Liver (tissue), 3 donors: ENCODE measurements at regions not wholly inside any gene's neighbourhood (a gene's known extent, or its start where the extent isn't known, plus 50 kb on each side); places are given as distances from the start of the nearest gene placed in this dataset.

Experiments
- FOXA1 ChIP-seq: IDR thresholded peaks from 2 replicates; pipeline ENCODE4 v1.6.1; 2016; ENCODE audit warnings: antibody characterized with exemption
- GABPA ChIP-seq, 2 donors: IDR thresholded peaks in 1 of 2; conservative IDR thresholded peaks in 1 of 2; 2 replicates each; pipeline ENCODE4 v1.6.1; 2016; ENCODE audit warnings: antibody characterized with exemption in 2 of 2, mild to moderate bottlenecking in 1 of 2, moderate library complexity in 1 of 2
- HNF4G ChIP-seq: IDR thresholded peaks from 2 replicates; pipeline ENCODE4 v1.6.1; 2016; ENCODE audit warnings: antibody characterized with exemption
- NR2F2 ChIP-seq: IDR thresholded peaks from 2 replicates; pipeline ENCODE4 v1.6.1; 2016; ENCODE audit warnings: antibody characterized with exemption
- RAD21 ChIP-seq, 2 donors: IDR thresholded peaks; 2 replicates each; pipeline ENCODE4 v1.6.1; 2016; ENCODE audit warnings: antibody characterized with exemption in 2 of 2, mild to moderate bottlenecking in 2 of 2
- RXRA ChIP-seq, 2 donors: IDR thresholded peaks; 2 replicates each; pipeline ENCODE4 v1.6.1; 2017 to 2018; ENCODE audit warnings: antibody characterized with exemption in 2 of 2, mild to moderate bottlenecking in 1 of 2
- SP1 ChIP-seq: IDR thresholded peaks from 2 replicates; pipeline ENCODE4 v1.6.1; 2018; ENCODE audit warnings: antibody characterized with exemption, mild to moderate bottlenecking
- TAF1 ChIP-seq: conservative IDR thresholded peaks from 2 replicates; pipeline ENCODE4 v1.6.1; 2016; ENCODE audit warnings: antibody characterized with exemption, mild to moderate bottlenecking
- YY1 ChIP-seq: IDR thresholded peaks from 2 replicates; pipeline ENCODE4 v1.6.1; 2016; ENCODE audit warnings: antibody characterized with exemption, mild to moderate bottlenecking
- TF ChIP-seq, protein P1 (sequence below): fragments of 150-350 bp; IDR thresholded peaks from 2 replicates; pipeline ENCODE4 v1.5.1; 2017; ENCODE audit warnings: improper control_type of control experiment, low read depth, low read length; ENCODE audit not compliant: missing input control
- TF ChIP-seq, protein P2 (sequence below): IDR thresholded peaks from 2 replicates; pipeline ENCODE4 v1.6.1; 2016; ENCODE audit warnings: antibody characterized with exemption, mild to moderate bottlenecking
- TF ChIP-seq, protein P3 (sequence below): IDR thresholded peaks from 2 replicates; pipeline ENCODE4 v1.6.1; 2016; ENCODE audit warnings: antibody characterized with exemption
- TF ChIP-seq, protein P4 (sequence below): IDR thresholded peaks from 2 replicates; pipeline ENCODE4 v1.6.1; 2016; ENCODE audit warnings: antibody characterized with exemption
- TF ChIP-seq, protein P5 (sequence below): IDR thresholded peaks from 2 replicates; pipeline ENCODE4 v1.6.1; 2016; ENCODE audit warnings: antibody characterized with exemption
- donor health status: healthy.
- donor health status: healthy.

DNA sequence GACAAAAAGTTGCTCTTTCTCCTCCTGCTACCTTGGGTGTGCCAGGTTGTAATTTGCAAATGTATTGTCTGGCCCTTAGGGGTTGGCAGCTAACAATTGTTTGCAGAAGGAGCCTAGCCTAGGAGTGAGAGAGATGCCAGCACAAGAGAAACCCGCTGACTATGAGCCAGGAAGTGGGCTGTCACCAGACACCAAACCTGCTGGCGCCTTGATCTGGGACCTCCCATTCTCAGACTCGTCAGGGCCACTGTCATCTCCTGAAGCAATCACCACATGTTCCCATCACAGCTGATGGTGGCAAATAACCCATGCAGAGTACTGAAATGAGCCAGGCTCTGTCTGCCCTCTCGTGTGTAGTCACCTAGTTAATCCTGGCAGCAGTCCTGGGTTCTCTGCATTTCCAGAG, 406.4 kb upstream of the NPAP1 start:
- TF ChIP-seq, protein P1, sequence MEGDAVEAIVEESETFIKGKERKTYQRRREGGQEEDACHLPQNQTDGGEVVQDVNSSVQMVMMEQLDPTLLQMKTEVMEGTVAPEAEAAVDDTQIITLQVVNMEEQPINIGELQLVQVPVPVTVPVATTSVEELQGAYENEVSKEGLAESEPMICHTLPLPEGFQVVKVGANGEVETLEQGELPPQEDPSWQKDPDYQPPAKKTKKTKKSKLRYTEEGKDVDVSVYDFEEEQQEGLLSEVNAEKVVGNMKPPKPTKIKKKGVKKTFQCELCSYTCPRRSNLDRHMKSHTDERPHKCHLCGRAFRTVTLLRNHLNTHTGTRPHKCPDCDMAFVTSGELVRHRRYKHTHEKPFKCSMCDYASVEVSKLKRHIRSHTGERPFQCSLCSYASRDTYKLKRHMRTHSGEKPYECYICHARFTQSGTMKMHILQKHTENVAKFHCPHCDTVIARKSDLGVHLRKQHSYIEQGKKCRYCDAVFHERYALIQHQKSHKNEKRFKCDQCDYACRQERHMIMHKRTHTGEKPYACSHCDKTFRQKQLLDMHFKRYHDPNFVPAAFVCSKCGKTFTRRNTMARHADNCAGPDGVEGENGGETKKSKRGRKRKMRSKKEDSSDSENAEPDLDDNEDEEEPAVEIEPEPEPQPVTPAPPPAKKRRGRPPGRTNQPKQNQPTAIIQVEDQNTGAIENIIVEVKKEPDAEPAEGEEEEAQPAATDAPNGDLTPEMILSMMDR = no peak
- no peak for TF ChIP-seq FOXA1
- no peak for TF ChIP-seq SP1
- no peak for TF ChIP-seq TAF1
- TF ChIP-seq, protein P2, sequence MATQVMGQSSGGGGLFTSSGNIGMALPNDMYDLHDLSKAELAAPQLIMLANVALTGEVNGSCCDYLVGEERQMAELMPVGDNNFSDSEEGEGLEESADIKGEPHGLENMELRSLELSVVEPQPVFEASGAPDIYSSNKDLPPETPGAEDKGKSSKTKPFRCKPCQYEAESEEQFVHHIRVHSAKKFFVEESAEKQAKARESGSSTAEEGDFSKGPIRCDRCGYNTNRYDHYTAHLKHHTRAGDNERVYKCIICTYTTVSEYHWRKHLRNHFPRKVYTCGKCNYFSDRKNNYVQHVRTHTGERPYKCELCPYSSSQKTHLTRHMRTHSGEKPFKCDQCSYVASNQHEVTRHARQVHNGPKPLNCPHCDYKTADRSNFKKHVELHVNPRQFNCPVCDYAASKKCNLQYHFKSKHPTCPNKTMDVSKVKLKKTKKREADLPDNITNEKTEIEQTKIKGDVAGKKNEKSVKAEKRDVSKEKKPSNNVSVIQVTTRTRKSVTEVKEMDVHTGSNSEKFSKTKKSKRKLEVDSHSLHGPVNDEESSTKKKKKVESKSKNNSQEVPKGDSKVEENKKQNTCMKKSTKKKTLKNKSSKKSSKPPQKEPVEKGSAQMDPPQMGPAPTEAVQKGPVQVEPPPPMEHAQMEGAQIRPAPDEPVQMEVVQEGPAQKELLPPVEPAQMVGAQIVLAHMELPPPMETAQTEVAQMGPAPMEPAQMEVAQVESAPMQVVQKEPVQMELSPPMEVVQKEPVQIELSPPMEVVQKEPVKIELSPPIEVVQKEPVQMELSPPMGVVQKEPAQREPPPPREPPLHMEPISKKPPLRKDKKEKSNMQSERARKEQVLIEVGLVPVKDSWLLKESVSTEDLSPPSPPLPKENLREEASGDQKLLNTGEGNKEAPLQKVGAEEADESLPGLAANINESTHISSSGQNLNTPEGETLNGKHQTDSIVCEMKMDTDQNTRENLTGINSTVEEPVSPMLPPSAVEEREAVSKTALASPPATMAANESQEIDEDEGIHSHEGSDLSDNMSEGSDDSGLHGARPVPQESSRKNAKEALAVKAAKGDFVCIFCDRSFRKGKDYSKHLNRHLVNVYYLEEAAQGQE = no peak
- TF ChIP-seq, protein P3, sequence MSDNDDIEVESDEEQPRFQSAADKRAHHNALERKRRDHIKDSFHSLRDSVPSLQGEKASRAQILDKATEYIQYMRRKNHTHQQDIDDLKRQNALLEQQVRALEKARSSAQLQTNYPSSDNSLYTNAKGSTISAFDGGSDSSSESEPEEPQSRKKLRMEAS = no peak
- no peak for TF ChIP-seq NR2F2
- no peak for TF ChIP-seq GABPA (IDR thresholded peaks at IDR 0.05 in 1 of 2, conservative IDR thresholded peaks at IDR 0.05 in 1 of 2)
- TF ChIP-seq, protein P4, sequence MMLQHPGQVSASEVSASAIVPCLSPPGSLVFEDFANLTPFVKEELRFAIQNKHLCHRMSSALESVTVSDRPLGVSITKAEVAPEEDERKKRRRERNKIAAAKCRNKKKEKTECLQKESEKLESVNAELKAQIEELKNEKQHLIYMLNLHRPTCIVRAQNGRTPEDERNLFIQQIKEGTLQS = no peak
- no peak for TF ChIP-seq RAD21 (IDR thresholded peaks at IDR 0.05)
- no peak for TF ChIP-seq HNF4G
- no peak for TF ChIP-seq RXRA (IDR thresholded peaks at IDR 0.05)
- TF ChIP-seq, protein P5, sequence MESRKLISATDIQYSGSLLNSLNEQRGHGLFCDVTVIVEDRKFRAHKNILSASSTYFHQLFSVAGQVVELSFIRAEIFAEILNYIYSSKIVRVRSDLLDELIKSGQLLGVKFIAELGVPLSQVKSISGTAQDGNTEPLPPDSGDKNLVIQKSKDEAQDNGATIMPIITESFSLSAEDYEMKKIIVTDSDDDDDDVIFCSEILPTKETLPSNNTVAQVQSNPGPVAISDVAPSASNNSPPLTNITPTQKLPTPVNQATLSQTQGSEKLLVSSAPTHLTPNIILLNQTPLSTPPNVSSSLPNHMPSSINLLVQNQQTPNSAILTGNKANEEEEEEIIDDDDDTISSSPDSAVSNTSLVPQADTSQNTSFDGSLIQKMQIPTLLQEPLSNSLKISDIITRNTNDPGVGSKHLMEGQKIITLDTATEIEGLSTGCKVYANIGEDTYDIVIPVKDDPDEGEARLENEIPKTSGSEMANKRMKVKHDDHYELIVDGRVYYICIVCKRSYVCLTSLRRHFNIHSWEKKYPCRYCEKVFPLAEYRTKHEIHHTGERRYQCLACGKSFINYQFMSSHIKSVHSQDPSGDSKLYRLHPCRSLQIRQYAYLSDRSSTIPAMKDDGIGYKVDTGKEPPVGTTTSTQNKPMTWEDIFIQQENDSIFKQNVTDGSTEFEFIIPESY = no peak
- TF ChIP-seq YY1 = no peak
